ENCODE measurements at regions not wholly inside any gene's neighbourhood (a gene's known extent, or its start where the extent isn't known, plus 50 kb on each side); places are given as distances from the start of the nearest gene placed in this dataset.

DNA sequence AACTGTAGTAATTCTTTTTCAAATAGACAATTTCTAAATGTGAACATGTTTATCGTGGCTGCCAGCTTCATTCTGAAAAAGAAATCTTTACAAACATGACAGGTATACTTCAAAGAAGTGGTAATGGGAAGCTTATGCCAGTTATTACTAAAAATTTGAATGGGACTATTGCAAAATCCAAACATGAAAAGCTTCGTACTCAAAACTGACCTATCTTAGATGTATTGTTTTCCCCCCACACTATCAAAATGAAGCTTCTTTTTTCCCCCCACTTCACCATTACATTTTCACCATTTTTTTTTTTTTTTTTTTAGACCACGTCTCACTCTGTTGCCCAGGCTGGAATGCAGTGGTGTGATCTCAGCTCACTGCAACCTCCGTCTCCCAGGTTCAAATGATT is 50.4 kb upstream of the SERTAD2 start:
- Mint-ChIP-seq H3K4me1 (no peaks in the 10 kb centered on the region), H3K27ac (no peak overlapping the region), H3K36me3 (peaks cover 0 to 4% (median 0%) of the 10 kb centered on the region in 3 donors), H3K27me3 (ENCODE audit: low read depth in 3 of 3) (no peaks in the 10 kb centered on the region), H3K9me3 (no peaks in the 10 kb centered on the region), H3K4me3 (no peak overlapping the region)
- no peak for DNase-seq

GRCh38 chr2:64704996-64705395 is 51.3 kb upstream of the SERTAD2 start:
- H3K4me1 Mint-ChIP-seq, result no peaks in the 10 kb centered on the region
- no peaks in the 10 kb centered on the region for H3K9me3 Mint-ChIP-seq
- no peak overlapping the region for H3K27ac Mint-ChIP-seq
- no peak for DNase-seq
- H3K27me3 Mint-ChIP-seq (ENCODE audit: low read depth in 3 of 3), result no peaks in the 10 kb centered on the region
- H3K4me3 Mint-ChIP-seq, result no peak overlapping the region
- H3K36me3 Mint-ChIP-seq, result peaks cover 0 to 4% (median 0%) of the 10 kb centered on the region in 3 donors

DNA sequence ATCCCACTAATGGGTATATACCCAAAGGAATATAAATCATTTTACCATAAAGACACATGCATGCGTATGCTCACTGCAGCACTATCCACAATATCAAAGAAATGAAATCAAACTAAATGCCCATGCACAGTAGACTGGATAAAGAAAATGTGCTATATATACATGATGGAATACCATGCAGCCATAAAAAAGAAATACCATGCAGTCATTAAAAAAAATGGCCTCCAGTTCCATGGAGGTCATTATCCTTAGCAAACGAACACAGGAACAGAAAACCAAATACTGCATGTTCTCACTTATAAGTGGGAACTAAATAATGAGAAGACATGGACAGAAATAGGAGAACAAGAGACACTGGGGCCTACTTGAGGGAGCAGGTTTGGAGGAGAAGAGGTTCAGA is 53.6 kb upstream of the SERTAD2 start:
- no peak for DNase-seq
- no peaks in the 10 kb centered on the region for H3K27me3 Mint-ChIP-seq (ENCODE audit: low read depth in 3 of 3)
- no peaks in the 10 kb centered on the region for H3K9me3 Mint-ChIP-seq
- no peaks in the 10 kb centered on the region for H3K36me3 Mint-ChIP-seq
- H3K27ac Mint-ChIP-seq, result no peak overlapping the region
- peaks cover 3 to 12% of the 10 kb centered on the region in 2 donors for H3K4me1 Mint-ChIP-seq
- H3K4me3 Mint-ChIP-seq, result no peak overlapping the region

- Mint-ChIP-seq H3K4me3 (no peak overlapping the region), H3K27ac (no peak overlapping the region), H3K36me3 (no peaks in the 10 kb centered on the region), H3K4me1 (peaks cover 3 to 12% of the 10 kb centered on the region in 2 donors), H3K27me3 (ENCODE audit: low read depth in 3 of 3) (no peaks in the 10 kb centered on the region), H3K9me3 (no peaks in the 10 kb centered on the region)
- DNase-seq, result no peak
Measured at GRCh38 chr2:64708829-64709228, 55.1 kb upstream of the SERTAD2 start.

DNA sequence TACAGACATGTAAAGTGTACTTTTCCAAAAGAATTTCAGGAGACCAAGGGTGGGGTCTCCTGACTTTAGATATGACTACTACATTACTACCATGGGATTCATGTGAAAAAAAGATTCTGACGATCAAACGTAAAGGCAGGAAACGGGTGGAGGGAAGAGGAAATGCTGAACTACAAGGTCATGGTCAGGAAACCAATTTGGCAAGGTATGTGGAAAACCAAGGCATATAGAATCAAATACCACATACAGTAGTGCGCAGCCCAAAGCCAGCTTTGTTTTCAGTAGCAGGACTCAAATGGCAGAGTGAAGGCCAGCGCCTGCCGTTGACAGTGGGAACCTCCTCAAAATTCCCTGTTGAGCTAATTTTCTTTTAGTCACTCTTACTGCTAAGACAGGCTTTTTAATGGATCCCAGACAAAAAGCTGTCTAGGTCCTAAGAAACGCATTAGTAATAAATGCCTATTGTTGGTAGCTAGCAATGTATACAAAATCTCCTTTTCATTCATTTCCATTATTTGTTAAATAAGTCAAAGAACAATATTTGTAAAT is 57.6 kb upstream of the SERTAD2 start:
- Mint-ChIP-seq H3K27me3 (ENCODE audit: low read depth in 3 of 3) (no peaks in the 10 kb centered on the region), H3K4me1 (peaks cover 3 to 12% of the 10 kb centered on the region in 2 donors), H3K36me3 (no peaks in the 10 kb centered on the region), H3K9me3 (no peaks in the 10 kb centered on the region), H3K27ac (no peak overlapping the region), H3K4me3 (peak overlapping the region in 1 of 5 donors; percentile 2)
- no peak for DNase-seq

DNA sequence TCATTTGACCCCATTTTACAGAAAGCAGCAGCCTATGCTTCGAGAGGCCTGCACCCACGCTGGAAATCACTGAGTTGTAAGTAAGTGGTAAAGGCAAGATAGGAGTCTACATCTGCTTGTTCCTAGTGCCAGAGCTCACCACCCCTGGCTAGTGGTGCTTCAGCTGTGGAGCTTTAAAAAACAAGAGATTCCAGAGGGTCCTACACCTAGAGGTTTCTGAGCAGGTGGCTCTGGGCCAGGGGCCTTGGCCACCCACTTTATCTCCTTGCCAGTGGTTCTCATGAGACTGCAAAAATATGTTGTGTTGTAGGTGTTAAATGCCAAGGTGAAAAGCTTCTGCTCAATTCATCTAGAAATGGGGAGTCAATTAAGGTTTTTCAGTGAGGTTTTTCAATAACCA is 60.0 kb upstream of the SERTAD2 start:
- no peak overlapping the region for H3K27ac Mint-ChIP-seq
- H3K9me3 Mint-ChIP-seq, result no peaks in the 10 kb centered on the region
- H3K36me3 Mint-ChIP-seq, result peaks cover 0 to 3% (median 0%) of the 10 kb centered on the region in 3 donors
- no peak overlapping the region for H3K4me3 Mint-ChIP-seq
- H3K4me1 Mint-ChIP-seq, result peaks cover 3 to 12% of the 10 kb centered on the region in 2 donors
- no peaks in the 10 kb centered on the region for H3K27me3 Mint-ChIP-seq (ENCODE audit: low read depth in 3 of 3)
- DNase-seq, result no peak

DNA sequence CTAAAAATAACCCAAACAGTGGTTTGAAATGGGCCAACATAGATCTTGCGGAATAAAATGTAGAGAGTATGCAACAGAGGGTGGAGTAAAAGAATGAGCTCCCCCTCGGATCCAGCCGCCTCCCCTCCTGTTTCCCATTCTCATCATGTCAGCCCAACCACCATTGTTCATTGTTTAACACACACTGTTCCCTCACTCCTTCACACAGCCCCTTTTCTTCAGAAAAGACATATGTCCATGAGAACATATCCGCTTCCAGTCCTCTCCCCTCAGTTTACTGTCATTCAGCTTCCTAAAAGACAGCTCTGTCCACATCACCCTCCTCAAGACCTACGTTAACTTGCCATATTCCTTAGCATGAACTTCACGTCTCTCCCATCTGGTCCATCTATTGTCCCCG is 62.9 kb upstream of the SERTAD2 start:
- Mint-ChIP-seq H3K36me3 (peaks cover 0 to 3% (median 0%) of the 10 kb centered on the region in 3 donors), H3K4me1 (no peaks in the 10 kb centered on the region), H3K27ac (no peak overlapping the region), H3K9me3 (no peaks in the 10 kb centered on the region), H3K27me3 (ENCODE audit: low read depth in 3 of 3) (no peaks in the 10 kb centered on the region), H3K4me3 (no peak overlapping the region)
- no peak for DNase-seq

DNA sequence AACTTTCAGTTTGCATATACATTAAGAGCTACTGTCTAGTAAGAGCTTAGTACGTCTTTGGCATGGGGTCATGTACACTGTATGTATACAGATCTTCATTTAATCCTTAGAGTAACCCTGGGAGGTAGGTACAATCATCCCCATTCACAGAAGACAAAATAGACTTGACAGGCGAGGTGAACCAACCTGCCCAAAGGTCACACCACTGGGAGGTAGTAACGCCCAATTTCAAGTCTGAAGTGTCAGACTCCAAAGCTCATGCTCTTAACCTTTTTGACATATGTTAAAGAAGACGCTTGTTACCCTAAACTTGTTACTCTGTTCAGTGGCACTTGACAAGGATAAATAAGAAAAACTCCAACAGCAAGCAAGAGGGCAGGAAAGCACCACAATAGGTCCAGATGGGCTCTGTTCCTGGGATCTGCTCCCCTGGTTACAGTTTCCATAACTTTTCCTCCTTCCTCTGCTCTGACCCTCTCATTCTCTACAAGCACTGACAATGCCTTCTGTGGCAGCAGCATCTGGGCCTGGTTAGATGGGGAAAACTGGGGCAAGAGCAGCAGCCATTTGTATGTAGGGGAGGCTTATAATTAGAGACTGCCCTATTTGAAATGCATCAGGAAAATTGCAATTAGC is 64.7 kb upstream of the SERTAD2 start:
- Mint-ChIP-seq H3K36me3 (peaks cover 0 to 3% (median 0%) of the 10 kb centered on the region in 3 donors), H3K27ac (no peak overlapping the region), H3K4me3 (no peak overlapping the region), H3K9me3 (no peaks in the 10 kb centered on the region), H3K4me1 (no peaks in the 10 kb centered on the region), H3K27me3 (ENCODE audit: low read depth in 3 of 3) (no peaks in the 10 kb centered on the region)
- DNase-seq, result no peak

GRCh38 chr2:64720535-64721319 is 67.0 kb upstream of the SERTAD2 start:
- Mint-ChIP-seq H3K27ac (no peak overlapping the region), H3K4me1 (no peaks in the 10 kb centered on the region), H3K9me3 (no peaks in the 10 kb centered on the region), H3K4me3 (no peak overlapping the region), H3K36me3 (peaks cover 0 to 3% (median 0%) of the 10 kb centered on the region in 3 donors), H3K27me3 (ENCODE audit: low read depth in 3 of 3) (no peaks in the 10 kb centered on the region)
- no peak for DNase-seq

GRCh38 chr2:64721320-64721623 is 67.6 kb upstream of the SERTAD2 start:
- no peak overlapping the region for H3K27ac Mint-ChIP-seq
- H3K9me3 Mint-ChIP-seq, result no peaks in the 10 kb centered on the region
- H3K4me3 Mint-ChIP-seq, result no peak overlapping the region

GRCh38 chr2:64722291-64723044 is 68.8 kb upstream of the SERTAD2 start:
- Mint-ChIP-seq H3K4me1 (peaks cover 12 to 15% of the 10 kb centered on the region in 2 donors), H3K4me3 (no peak overlapping the region), H3K36me3 (peaks cover 0 to 3% (median 3%) of the 10 kb centered on the region in 3 donors), H3K9me3 (no peaks in the 10 kb centered on the region), H3K27me3 (ENCODE audit: low read depth in 3 of 3) (no peaks in the 10 kb centered on the region), H3K27ac (no peak overlapping the region)
- DNase-seq, result no peak

More at GRCh38 chr2:64721320-64721623, 67.6 kb upstream of the SERTAD2 start:
- H3K36me3 Mint-ChIP-seq, result peaks cover 0 to 3% (median 0%) of the 10 kb centered on the region in 3 donors
- H3K4me1 Mint-ChIP-seq, result peaks cover 0 to 3% of the 10 kb centered on the region in 2 donors
- H3K27me3 Mint-ChIP-seq (ENCODE audit: low read depth in 3 of 3), result no peaks in the 10 kb centered on the region
- DNase-seq, result no peak

DNA sequence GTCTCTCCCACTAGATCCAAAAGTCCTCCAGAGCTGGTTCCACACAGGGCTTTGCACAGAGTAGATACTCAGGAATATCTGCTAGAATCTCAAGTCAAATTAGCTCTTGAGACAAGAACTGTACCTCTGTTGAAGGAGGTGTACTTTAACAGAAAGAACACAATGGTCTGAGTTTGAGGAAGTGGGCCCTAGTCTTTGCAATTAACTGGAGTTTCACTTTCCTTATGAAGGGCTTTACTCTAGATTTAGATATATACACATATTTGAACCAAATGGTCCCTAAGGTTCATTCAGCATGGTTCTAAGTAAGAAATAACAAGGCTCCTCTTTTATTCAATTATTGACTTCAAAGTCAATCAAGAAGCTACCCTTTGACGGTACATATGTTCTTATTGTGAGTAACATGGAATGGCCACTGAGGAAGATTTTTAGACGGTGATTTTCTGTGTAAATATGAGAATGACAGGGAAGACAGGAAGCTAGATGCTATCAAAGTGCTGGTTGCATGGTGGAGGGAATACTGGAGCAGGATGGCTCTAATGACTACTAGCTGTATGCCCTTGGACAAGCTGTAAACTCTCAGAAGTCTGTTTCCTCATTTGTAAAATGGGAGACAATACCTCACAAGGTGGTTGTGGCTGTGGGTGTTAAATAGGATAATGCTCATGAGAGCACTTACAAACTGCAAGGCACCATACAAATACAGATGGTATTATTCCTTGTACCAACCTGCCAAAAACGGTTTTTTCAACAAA is 73.5 kb upstream of the SERTAD2 start:
- Mint-ChIP-seq H3K27me3 (ENCODE audit: low read depth in 3 of 3) (no peaks in the 10 kb centered on the region), H3K4me1 (peaks cover 36 to 45% of the 10 kb centered on the region in 2 donors), H3K36me3 (peaks cover 0 to 3% (median 3%) of the 10 kb centered on the region in 3 donors), H3K9me3 (no peaks in the 10 kb centered on the region), H3K27ac (peak overlapping the region; percentile 81 to 93 (median 86)), H3K4me3 (peak overlapping the region; percentile 33 to 80 (median 57))
- DNase-seq, result peak; percentile 39 to 48 (median 46)

GRCh38 chr2:64727843-64728463 is 74.2 kb upstream of the SERTAD2 start:
- no peak for DNase-seq
- Mint-ChIP-seq H3K27me3 (ENCODE audit: low read depth in 3 of 3) (no peaks in the 10 kb centered on the region), H3K9me3 (no peaks in the 10 kb centered on the region), H3K4me1 (peaks cover 36 to 45% of the 10 kb centered on the region in 2 donors), H3K4me3 (peak overlapping the region; percentile 22 to 80 (median 42)), H3K36me3 (peaks cover 0 to 3% (median 3%) of the 10 kb centered on the region in 3 donors), H3K27ac (peak overlapping the region; percentile 55 to 93 (median 86))
